ENCODE measurements at regions not wholly inside any gene's neighbourhood (a gene's known extent, or its start where the extent isn't known, plus 50 kb on each side); places are given as distances from the start of the nearest gene placed in this dataset.

GRCh38 chr7:35513828-35514227, 181.1 kb downstream of the HERPUD2 start:
- TF ChIP-seq, protein P1, sequence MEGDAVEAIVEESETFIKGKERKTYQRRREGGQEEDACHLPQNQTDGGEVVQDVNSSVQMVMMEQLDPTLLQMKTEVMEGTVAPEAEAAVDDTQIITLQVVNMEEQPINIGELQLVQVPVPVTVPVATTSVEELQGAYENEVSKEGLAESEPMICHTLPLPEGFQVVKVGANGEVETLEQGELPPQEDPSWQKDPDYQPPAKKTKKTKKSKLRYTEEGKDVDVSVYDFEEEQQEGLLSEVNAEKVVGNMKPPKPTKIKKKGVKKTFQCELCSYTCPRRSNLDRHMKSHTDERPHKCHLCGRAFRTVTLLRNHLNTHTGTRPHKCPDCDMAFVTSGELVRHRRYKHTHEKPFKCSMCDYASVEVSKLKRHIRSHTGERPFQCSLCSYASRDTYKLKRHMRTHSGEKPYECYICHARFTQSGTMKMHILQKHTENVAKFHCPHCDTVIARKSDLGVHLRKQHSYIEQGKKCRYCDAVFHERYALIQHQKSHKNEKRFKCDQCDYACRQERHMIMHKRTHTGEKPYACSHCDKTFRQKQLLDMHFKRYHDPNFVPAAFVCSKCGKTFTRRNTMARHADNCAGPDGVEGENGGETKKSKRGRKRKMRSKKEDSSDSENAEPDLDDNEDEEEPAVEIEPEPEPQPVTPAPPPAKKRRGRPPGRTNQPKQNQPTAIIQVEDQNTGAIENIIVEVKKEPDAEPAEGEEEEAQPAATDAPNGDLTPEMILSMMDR (IDR thresholded peaks at IDR 0.05; ENCODE audit: low read depth, low read length), result no peak
- TF ChIP-seq MAX (IDR thresholded peaks at IDR 0.05; ENCODE audit: low read depth, low read length), result no peak
- no peak for TF ChIP-seq POLR2A (IDR thresholded peaks at IDR 0.05; ENCODE audit: extremely low read depth, insufficient read length)

Data from NB4 (cell line).